SK-N-SH (cell line): ENCODE measurements at regions not wholly inside any gene's neighbourhood (a gene's known extent, or its start where the extent isn't known, plus 50 kb on each side); places are given as distances from the start of the nearest gene placed in this dataset.

Source experiments
- CTCF ChIA-PET: fragments of 300-600, 350-600 bp; formaldehyde crosslinking; extraction: SDS; loops from one replicate; lab custom pipeline; 2021; lab: Yijun Ruan, JAX
- POLR2A ChIA-PET: fragments of 350-600 bp; sonication (Branson Sonifier 250); formaldehyde crosslinking; extraction: SDS; loops from one replicate; lab custom pipeline; 2020; ENCODE audit warnings: antibody characterized with exemption, inconsistent platforms; lab: Yijun Ruan, JAX
- DNase-seq: peaks from one replicate; pipeline ENCODE4 v3.0.0; 2012
- H2AFZ ChIP-seq: fragments of 200-600 bp; sonication (generic); 2 replicates; pipeline ENCODE4 v1.8.1; 2016; ENCODE audit warnings: antibody characterized with exemption, mild to moderate bottlenecking, low read depth
- H3F3A ChIP-seq: fragments of 200-600 bp; sonication (generic); replicated peaks from 2 replicates; pipeline ENCODE3; 2016; ENCODE audit warnings: antibody characterized with exemption, mild to moderate bottlenecking; ENCODE audit not compliant: insufficient read depth
- H3K27ac ChIP-seq, 2 experiments: fragments of 200-500 bp in 1 of 2; fragments of 200-600 bp in 1 of 2; sonication (Bioruptor generic) in 1 of 2; sonication (generic), shearing (Covaris generic) in 1 of 2; 2 replicates each; pipeline versions ENCODE4 v1.5.1 to v1.6.1; 2014 to 2016; ENCODE audit warnings: low read depth in 2 of 2, inconsistent platforms in 1 of 2, low read length in 1 of 2, mild to moderate bottlenecking in 1 of 2, mixed read lengths in 1 of 2
- H3K27me3 ChIP-seq: fragments of 200-600 bp; sonication (generic), shearing (Covaris generic); 2 replicates; pipeline ENCODE4 v1.6.1; 2016; ENCODE audit warnings: mixed run types; ENCODE audit not compliant: insufficient read depth
- H3K36me3 ChIP-seq, 2 experiments: fragments of 200-500 bp in 1 of 2; fragments of 200-600 bp in 1 of 2; sonication (Bioruptor generic) in 1 of 2; sonication (generic) in 1 of 2; replicated peaks in 1 of 2; 2 replicates each; pipeline versions ENCODE3 to v1.5.1; 2014 to 2016; ENCODE audit warnings: low read length in 1 of 2, mild to moderate bottlenecking in 1 of 2; ENCODE audit not compliant: insufficient read depth in 2 of 2, control insufficient read depth in 1 of 2
- H3K4me1 ChIP-seq, 2 experiments: fragments of 200-500 bp in 1 of 2; fragments of 200-600 bp in 1 of 2; sonication (Bioruptor generic) in 1 of 2; sonication (generic), shearing (Covaris generic) in 1 of 2; 2 replicates each; pipeline versions ENCODE4 v1.5.1 to v1.6.1; 2014 to 2016; ENCODE audit warnings: low read depth in 1 of 2, low read length in 1 of 2, mixed run types in 1 of 2; ENCODE audit not compliant: insufficient read depth in 2 of 2, control insufficient read depth in 1 of 2
- H3K4me2 ChIP-seq: fragments of 200-600 bp; sonication (generic), shearing (Covaris generic); 2 replicates; pipeline ENCODE4 v1.6.1; 2017; ENCODE audit warnings: mixed run types
- H3K4me3 ChIP-seq, 2 experiments: fragments of 200-500 bp in 1 of 2; fragments of 200-600 bp in 1 of 2; sonication (Bioruptor generic) in 1 of 2; sonication (generic), shearing (Covaris generic) in 1 of 2; 2 replicates each; pipeline versions ENCODE4 v1.5.1 to v1.8.1; 2014 to 2016; ENCODE audit warnings: low read depth in 2 of 2, inconsistent platforms in 1 of 2, low read length in 1 of 2, mild to moderate bottlenecking in 1 of 2, mixed read lengths in 1 of 2, moderate library complexity in 1 of 2
- H3K79me2 ChIP-seq: fragments of 200-600 bp; sonication (generic); 2 replicates; pipeline ENCODE4 v1.8.1; 2017; ENCODE audit warnings: mild to moderate bottlenecking; ENCODE audit not compliant: insufficient read depth
- H3K9ac ChIP-seq: fragments of 200-600 bp; sonication (generic); 2 replicates; pipeline ENCODE4 v1.6.1; 2017; ENCODE audit warnings: mixed run types
- H3K9me2 ChIP-seq: fragments of 200-600 bp; sonication (generic); 2 replicates; pipeline ENCODE4 v1.6.1; 2017; ENCODE audit warnings: mixed run types
- H3K9me3 ChIP-seq: fragments of 200-600 bp; sonication (generic); 2 replicates; pipeline ENCODE4 v1.6.1; 2017; ENCODE audit warnings: mixed run types, mild to moderate bottlenecking, moderate library complexity
- H4K20me1 ChIP-seq: fragments of 200-600 bp; sonication (generic); 2 replicates; pipeline ENCODE4 v1.6.1; 2017; ENCODE audit warnings: mild to moderate bottlenecking, mixed run types; ENCODE audit not compliant: insufficient read depth
- CHD2 ChIP-seq: fragments of 150-350 bp; IDR thresholded peaks from 2 replicates; pipeline ENCODE4 v1.6.1; 2018; ENCODE audit warnings: low read length; ENCODE audit not compliant: partially characterized antibody
- ELF1 ChIP-seq: IDR thresholded peaks from 2 replicates; pipeline ENCODE4 v1.4.0; 2012
- EP300 ChIP-seq, 2 experiments: IDR thresholded peaks; 2 replicates each; pipeline versions ENCODE4 v1.4.0 to v1.6.1; 2012; ENCODE audit warnings: borderline replicate concordance in 1 of 2, low read depth in 1 of 2, low read length in 1 of 2
- FOXM1 ChIP-seq: IDR thresholded peaks from 2 replicates; pipeline ENCODE4 v1.4.0; 2012; ENCODE audit warnings: low read depth, mild to moderate bottlenecking
- GABPA ChIP-seq: IDR thresholded peaks from 2 replicates; pipeline ENCODE4 v1.4.0; 2012; ENCODE audit warnings: low read depth, mild to moderate bottlenecking
- JUND ChIP-seq: IDR thresholded peaks from 2 replicates; pipeline ENCODE4 v1.4.0; 2012
- MAX ChIP-seq: IDR thresholded peaks from 2 replicates; pipeline ENCODE4 v1.4.0; 2012; ENCODE audit warnings: low read depth
- MEF2A ChIP-seq: IDR thresholded peaks from 2 replicates; pipeline ENCODE4 v1.4.0; 2012; ENCODE audit warnings: low read depth, borderline replicate concordance
- MXI1 ChIP-seq: IDR thresholded peaks from 2 replicates; pipeline ENCODE4 v1.6.1; 2012; ENCODE audit warnings: mild to moderate bottlenecking, low read depth, low read length, improper control_type of control experiment
- NFIC ChIP-seq: IDR thresholded peaks from 2 replicates; pipeline ENCODE4 v1.4.0; 2012; ENCODE audit warnings: borderline replicate concordance
- NRF1 ChIP-seq: IDR thresholded peaks from 2 replicates; pipeline ENCODE4 v1.6.1; 2012; ENCODE audit warnings: low read depth, mild to moderate bottlenecking, low read length
- RCOR1 ChIP-seq: fragments of 150-350 bp; IDR thresholded peaks from 2 replicates; pipeline ENCODE4 v1.6.1; 2017; ENCODE audit warnings: antibody characterized with exemption, low read length
- REST ChIP-seq: IDR thresholded peaks from 2 replicates; pipeline ENCODE4 v1.6.1; 2012; ENCODE audit warnings: mild to moderate bottlenecking, low read depth, low read length, moderate library complexity
- TEAD4 ChIP-seq: IDR thresholded peaks from 2 replicates; pipeline ENCODE4 v1.4.0; 2012; ENCODE audit warnings: mild to moderate bottlenecking, borderline replicate concordance; ENCODE audit not compliant: insufficient read depth
- USF2 ChIP-seq: fragments of 150-350 bp; IDR thresholded peaks from 2 replicates; pipeline ENCODE4 v1.6.1; 2017; ENCODE audit warnings: antibody characterized with exemption, low read length, low read depth, borderline replicate concordance
- whole genome bisulfite sequencing: methylation state at CpG from one replicate; pipeline ENCODE4 v1.1.6; 2017; ENCODE audit warnings: low lambda C conversion rate; 5-methylcytosine and 5-hydroxymethylcytosine counted together

GRCh38 chr1:81160696-81161095 lies 640.0 kb upstream of the ADGRL2 start:
- H3F3A ChIP-seq, result no peaks in the 10 kb centered on the region
- WGBS, result 90% methylated on average over 3 of the region's 3 CpGs

GRCh38 chr1:81158592-81158991 lies 642.1 kb upstream of the ADGRL2 start:
- Histone ChIP-seq H3K9me2 (no peaks in the 10 kb centered on the region), H3K4me1 (peaks cover 0 to 2% of the 10 kb centered on the region in 2 experiments; a peak in 2 of 4 replicates), H3F3A (peaks cover 10% of the 10 kb centered on the region), H3K27ac (no peak overlapping the region), H3K9ac (no peak overlapping the region), H3K79me2 (no peaks in the 10 kb centered on the region), H3K36me3 (no peaks in the 10 kb centered on the region), H3K9me3 (no peaks in the 10 kb centered on the region), H3K4me3 (no peak overlapping the region), H2AFZ (peak overlapping the region; percentile 45; the same call in 1 of the 2 replicates), H3K4me2 (no peak overlapping the region), H4K20me1 (no peaks in the 10 kb centered on the region), H3K27me3 (no peaks in the 10 kb centered on the region)
- 74% methylated on average over 3 of the region's 3 CpGs for WGBS
- no peak for TF ChIP-seq MAX
- no peak for TF ChIP-seq EP300 (IDR thresholded peaks at IDR 0.05; ENCODE audit: borderline replicate concordance in 1 of 2, low read depth in 1 of 2, low read length in 1 of 2)
- no peak for TF ChIP-seq MXI1
- no peak for TF ChIP-seq RCOR1
- ChIA-PET POLR2A (no interaction called here), CTCF (interaction anchor here (0.9 kb wide), 1 partner anchor 14 kb away, joined by 3 read pairs; no protein-coding TSS in a partner anchor)
- DNase-seq, result peak; percentile 5

More at GRCh38 chr1:81160696-81161095, 640.0 kb upstream of the ADGRL2 start:
- Histone ChIP-seq H4K20me1 (no peaks in the 10 kb centered on the region), H3K27me3 (no peaks in the 10 kb centered on the region), H3K9me3 (peaks cover 6% of the 10 kb centered on the region; the same call in 1 of the 2 replicates), H3K36me3 (no peaks in the 10 kb centered on the region), H3K4me3 (no peak overlapping the region), H3K27ac (no peak overlapping the region), H3K9ac (no peak overlapping the region), H2AFZ (no peak overlapping the region), H3K79me2 (no peaks in the 10 kb centered on the region), H3K9me2 (no peaks in the 10 kb centered on the region), H3K4me1 (peaks cover 0 to 2% of the 10 kb centered on the region in 2 experiments; a peak in 2 of 4 replicates), H3K4me2 (no peak overlapping the region)
- POLR2A ChIA-PET, result no interaction called here
- DNase-seq, result no peak
- CTCF ChIA-PET, result no interaction called here
- no peak for TF ChIP-seq GABPA
- TF ChIP-seq USF2, result no peak
- TF ChIP-seq NRF1, result no peak
- no peak for TF ChIP-seq NFIC
- no peak for TF ChIP-seq FOXM1
- TF ChIP-seq MEF2A, result no peak
- TF ChIP-seq REST, result no peak
- no peak for TF ChIP-seq ELF1
- TF ChIP-seq TEAD4, result no peak
- TF ChIP-seq CHD2, result no peak
- no peak for TF ChIP-seq JUND
